Liver (tissue), 3 donors: ENCODE measurements at regions not wholly inside any gene's neighbourhood (a gene's known extent, or its start where the extent isn't known, plus 50 kb on each side); places are given as distances from the start of the nearest gene placed in this dataset.

ENCODE experiments used
- ATF3 ChIP-seq: IDR thresholded peaks from 2 replicates; pipeline ENCODE4 v1.6.1; 2016; ENCODE audit warnings: antibody characterized with exemption
- CTCF ChIP-seq: fragments of 150-350 bp; IDR thresholded peaks from 2 replicates; pipeline ENCODE4 v1.5.1; 2017; ENCODE audit warnings: improper control_type of control experiment, low read depth, low read length; ENCODE audit not compliant: missing input control
- FOXA1 ChIP-seq: IDR thresholded peaks from 2 replicates; pipeline ENCODE4 v1.6.1; 2016; ENCODE audit warnings: antibody characterized with exemption
- GABPA ChIP-seq, 2 donors: IDR thresholded peaks in 1 of 2; conservative IDR thresholded peaks in 1 of 2; 2 replicates each; pipeline ENCODE4 v1.6.1; 2016; ENCODE audit warnings: antibody characterized with exemption in 2 of 2, mild to moderate bottlenecking in 1 of 2, moderate library complexity in 1 of 2
- JUND ChIP-seq, 2 donors: IDR thresholded peaks; 2 replicates each; pipeline ENCODE4 v1.6.1; 2016; ENCODE audit warnings: antibody characterized with exemption in 2 of 2
- MAX ChIP-seq: IDR thresholded peaks from 2 replicates; pipeline ENCODE4 v1.6.1; 2016; ENCODE audit warnings: antibody characterized with exemption
- RAD21 ChIP-seq, 2 donors: IDR thresholded peaks; 2 replicates each; pipeline ENCODE4 v1.6.1; 2016; ENCODE audit warnings: antibody characterized with exemption in 2 of 2, mild to moderate bottlenecking in 2 of 2
- REST ChIP-seq: IDR thresholded peaks from 2 replicates; pipeline ENCODE4 v1.6.1; 2016; ENCODE audit warnings: antibody characterized with exemption, mild to moderate bottlenecking
- RXRA ChIP-seq, 2 donors: IDR thresholded peaks; 2 replicates each; pipeline ENCODE4 v1.6.1; 2017 to 2018; ENCODE audit warnings: antibody characterized with exemption in 2 of 2, mild to moderate bottlenecking in 1 of 2
- TAF1 ChIP-seq: conservative IDR thresholded peaks from 2 replicates; pipeline ENCODE4 v1.6.1; 2016; ENCODE audit warnings: antibody characterized with exemption, mild to moderate bottlenecking
- YY1 ChIP-seq: IDR thresholded peaks from 2 replicates; pipeline ENCODE4 v1.6.1; 2016; ENCODE audit warnings: antibody characterized with exemption, mild to moderate bottlenecking
- ZBTB33 ChIP-seq: IDR thresholded peaks from 2 replicates; pipeline ENCODE4 v1.6.1; 2016; ENCODE audit warnings: antibody characterized with exemption
- donor health status: healthy.
- donor health status: healthy.

GRCh38 chr9:26145938-26146337, 467.7 kb upstream of the TUSC1 start:
- TF ChIP-seq RXRA (IDR thresholded peaks at IDR 0.05) = no peak
- no peak for TF ChIP-seq REST
- no peak for TF ChIP-seq CTCF
- no peak for TF ChIP-seq ATF3
- no peak for TF ChIP-seq TAF1
- TF ChIP-seq MAX = no peak
- no peak for TF ChIP-seq FOXA1
- no peak for TF ChIP-seq ZBTB33
- TF ChIP-seq JUND (IDR thresholded peaks at IDR 0.05) = no peak
- TF ChIP-seq YY1 = no peak
- no peak for TF ChIP-seq GABPA (IDR thresholded peaks at IDR 0.05 in 1 of 2, conservative IDR thresholded peaks at IDR 0.05 in 1 of 2)
- TF ChIP-seq RAD21 (IDR thresholded peaks at IDR 0.05) = no peak
